K562 (cell line): ENCODE measurements at regions not wholly inside any gene's neighbourhood (a gene's known extent, or its start where the extent isn't known, plus 50 kb on each side); places are given as distances from the start of the nearest gene placed in this dataset.

Experiments
- ATAC-seq: fragments of 200-7000 bp; cut with Tn5 transposase; 3 replicates; pipeline ENCODE4 v1.9.1; 2020; ENCODE audit warnings: moderate library complexity
- BruUV-seq: library from RNA; stranded (reverse); fragments of 400-500 nt; replicated peaks from 2 replicates; lab custom pipeline; 2021; lab: Mats Ljungman, UMichigan
- CTCF ChIA-PET: fragments of 300-600 bp; formaldehyde crosslinking; extraction: SDS; loops from one replicate; lab custom pipeline; 2021; ENCODE audit warnings: low intra/inter-chr PET ratio; lab: Yijun Ruan, JAX
- POLR2A ChIA-PET: fragments of 300-600, 350-650 bp; sonication (Branson Sonifier 250); formaldehyde crosslinking; extraction: SDS; loops from one replicate; lab custom pipeline; 2021; ENCODE audit warnings: antibody characterized with exemption, inconsistent platforms; lab: Yijun Ruan, JAX
- DNase-seq, 4 experiments: peaks; one replicate each; pipeline versions ENCODE4 v3.0.0 to v3.0.0-alpha.2; 2011 to 2018; ENCODE audit warnings: low spot score in 3 of 4, mixed read lengths in 3 of 4; ENCODE audit errors: extremely low read depth in 1 of 4
- FAIRE-seq: peaks from 2 replicates; lab custom pipeline; 2011; peaks lifted over from hg19 to GRCh38; lab: Jason Lieb, UNC
- H2AFZ ChIP-seq: 2 replicates; pipeline ENCODE4 v1.6.0; 2011; ENCODE audit warnings: low read depth, low read length, control low read depth, inconsistent platforms
- H3K27ac ChIP-seq: fragments of 200-600 bp; 3 replicates; pipeline ENCODE4 v1.8.0; 2011; ENCODE audit warnings: low read depth, mild to moderate bottlenecking, control low read depth, inconsistent platforms, low read length, moderate library complexity, mixed read lengths; ENCODE audit errors: extremely low read depth
- H3K27me3 ChIP-seq, 2 experiments: fragments of 300-600 bp in 1 of 2; 2 replicates in 1 of 2; 3 replicates in 1 of 2; pipeline versions ENCODE4 v1.6.0 to v1.8.0; 2011; ENCODE audit warnings: inconsistent platforms in 2 of 2, low read length in 2 of 2, mild to moderate bottlenecking in 1 of 2, mixed read lengths in 1 of 2, moderate library complexity in 1 of 2; ENCODE audit not compliant: control insufficient read depth in 2 of 2, insufficient read depth in 2 of 2
- H3K36me3 ChIP-seq: fragments of 300-600 bp; 3 replicates; pipeline ENCODE4 v1.8.0; 2011; ENCODE audit warnings: mild to moderate bottlenecking, low read length, inconsistent platforms; ENCODE audit not compliant: control insufficient read depth, insufficient read depth
- H3K4me1 ChIP-seq, 2 experiments: fragments of 200-600 bp in 1 of 2; replicated peaks in 1 of 2; 2 replicates in 1 of 2; 3 replicates in 1 of 2; pipeline versions ENCODE4 v1.5.1 to v1.8.0; 2011; ENCODE audit warnings: inconsistent platforms in 2 of 2, low read length in 2 of 2, mild to moderate bottlenecking in 1 of 2, mixed read lengths in 1 of 2, moderate library complexity in 1 of 2; ENCODE audit not compliant: control insufficient read depth in 2 of 2, insufficient read depth in 2 of 2
- H3K4me2 ChIP-seq: 2 replicates; pipeline ENCODE4 v1.6.1; 2011; ENCODE audit warnings: low read length, control low read depth, inconsistent platforms, mixed read lengths; ENCODE audit not compliant: insufficient read depth
- H3K4me3 ChIP-seq: fragments of 200-600 bp; sonication (generic), shearing (Covaris generic); 2 replicates; pipeline ENCODE4 v1.5.1; 2016; ENCODE audit warnings: control low read depth, inconsistent platforms
- H3K79me2 ChIP-seq: fragments of 200-600 bp; 3 replicates; pipeline ENCODE4 v1.8.0; 2011; ENCODE audit warnings: low read length, inconsistent platforms; ENCODE audit not compliant: control insufficient read depth, insufficient read depth
- H3K9ac ChIP-seq, 2 experiments: 2 replicates each; pipeline versions ENCODE4 v1.6.0 to v1.6.1; 2011; ENCODE audit warnings: low read depth in 2 of 2, low read length in 2 of 2, control low read depth in 1 of 2, inconsistent platforms in 1 of 2, mild to moderate bottlenecking in 1 of 2, mixed read lengths in 1 of 2; ENCODE audit not compliant: insufficient read depth in 1 of 2
- H3K9me1 ChIP-seq: one replicate; pipeline ENCODE4 v1.6.0; 2011; ENCODE audit warnings: inconsistent platforms, mild to moderate bottlenecking, low read length, moderate library complexity; ENCODE audit not compliant: control insufficient read depth, insufficient read depth
- H3K9me3 ChIP-seq: replicated peaks from 2 replicates; pipeline ENCODE4 v1.5.1; 2011; ENCODE audit warnings: low read depth, low read length, inconsistent platforms; ENCODE audit not compliant: control insufficient read depth, insufficient read depth
- H4K20me1 ChIP-seq: replicated peaks from 2 replicates; pipeline ENCODE4 v1.6.1; 2011; ENCODE audit warnings: low read length, inconsistent platforms, mixed read lengths; ENCODE audit not compliant: control insufficient read depth, insufficient read depth
- DPF2 ChIP-seq: fragments of 450-650 bp; IDR thresholded peaks from 2 replicates; pipeline ENCODE4 v1.6.1; 2016
- HDAC1 ChIP-seq, 2 experiments: fragments of 450-650 bp; IDR thresholded peaks; 2 replicates each; pipeline ENCODE4 v1.6.1; 2016 to 2017; ENCODE audit warnings: inconsistent platforms in 1 of 2, mild to moderate bottlenecking in 1 of 2, moderate library complexity in 1 of 2
- JUN ChIP-seq, 2 experiments: sonication (generic) in 1 of 2; formaldehyde crosslinking in 1 of 2; IDR thresholded peaks; 2 replicates each; pipeline versions ENCODE4 v1.6.1 to v1.8.0; 2012 to 2022; ENCODE audit warnings: borderline replicate concordance in 2 of 2, mild to moderate bottlenecking in 2 of 2, improper control_type of control experiment in 1 of 2, low read depth in 1 of 2, low read length in 1 of 2, missing genetic modification reagents in 1 of 2
- KLF16 ChIP-seq: IDR thresholded peaks from 2 replicates; pipeline ENCODE4 v1.6.1; 2016; ENCODE audit warnings: antibody characterized with exemption
- LARP7 ChIP-seq: fragments of 450-650 bp; IDR thresholded peaks from 2 replicates; pipeline ENCODE4 v1.6.1; 2016
- MAZ ChIP-seq, 2 experiments: fragments of 450-650 bp in 1 of 2; sonication (generic) in 1 of 2; formaldehyde crosslinking; IDR thresholded peaks in 1 of 2; conservative IDR thresholded peaks in 1 of 2; 2 replicates each; pipeline versions ENCODE4 v1.4.0 to v1.5.0; 2020; ENCODE audit warnings: mild to moderate bottlenecking in 1 of 2, missing genetic modification reagents in 1 of 2
- PRMT5 ChIP-seq: sonication (generic); formaldehyde crosslinking; IDR thresholded peaks from 2 replicates; pipeline ENCODE4 v1.5.0; 2020; ENCODE audit warnings: missing genetic modification reagents
- TGIF2 ChIP-seq: sonication (generic); formaldehyde crosslinking; IDR thresholded peaks from 2 replicates; pipeline ENCODE4 v1.8.1; 2022; ENCODE audit warnings: mild to moderate bottlenecking, missing genetic modification reagents, moderate library complexity
- XRCC5 ChIP-seq: fragments of 200-400 bp; formaldehyde crosslinking; IDR thresholded peaks from 2 replicates; pipeline ENCODE4 v1.6.1; 2017; ENCODE audit warnings: low read depth, mild to moderate bottlenecking, low read length
- ZBTB2 ChIP-seq: fragments of 450-650 bp; IDR thresholded peaks from 2 replicates; pipeline ENCODE4 v1.6.1; 2016; ENCODE audit warnings: antibody characterized with exemption
- ZFP1 ChIP-seq: fragments of 450-650 bp; formaldehyde crosslinking; IDR thresholded peaks from 2 replicates; pipeline ENCODE4 v1.4.0; 2020; ENCODE audit warnings: mild to moderate bottlenecking, mixed read lengths
- ZNF655 ChIP-seq: fragments of 250-450 bp; sonication (Bioruptor Pico); IDR thresholded peaks from 2 replicates; pipeline ENCODE4 v1.5.0; 2021
- ZNF699 ChIP-seq: fragments of 250-450 bp; sonication (Bioruptor Pico); IDR thresholded peaks from 2 replicates; pipeline ENCODE4 v1.8.0; 2021; ENCODE audit warnings: mild to moderate bottlenecking, moderate library complexity; ENCODE audit not compliant: insufficient replicate concordance
- WGBS: fragments of 100-300 bp; shearing (Covaris generic); methylation state at CpG from one replicate; pipeline ENCODE4 v1.1.6; 2016; ENCODE audit warnings: low coverage, mixed read lengths; ENCODE audit not compliant: insufficient coverage; ENCODE audit errors: missing lambda C conversion rate; 5-methylcytosine and 5-hydroxymethylcytosine counted together
- in situ Hi-C: fragments of 300-500 bp; cut with MboI; formaldehyde crosslinking; loops from 4 replicates; pipeline ENCODE4 v1.15.0; 2018; ENCODE audit warnings: inconsistent platforms, mixed read lengths
- intact Hi-C: fragments of 100-400 bp; cut with micrococcal nuclease; formaldehyde crosslinking; loops from 2 replicates; pipeline ENCODE4 v1.14.2; 2022
- TF ChIP-seq, protein P1 (sequence below): fragments of 250-450 bp; sonication (Bioruptor Pico); IDR thresholded peaks from 2 replicates; pipeline ENCODE4 v1.8.0; 2022; ENCODE audit warnings: moderate library complexity, mild to moderate bottlenecking, inconsistent platforms
- TF ChIP-seq, protein P2 (sequence below): fragments of 450-650 bp; formaldehyde crosslinking; IDR thresholded peaks from 2 replicates; pipeline ENCODE4 v1.4.0; 2022; ENCODE audit warnings: missing genetic modification characterization
- TF ChIP-seq, protein P3 (sequence below): fragments of 250-450 bp; sonication (Bioruptor Pico); IDR thresholded peaks from 2 replicates; pipeline ENCODE4 v1.8.0; 2022; ENCODE audit warnings: inconsistent platforms, mild to moderate bottlenecking, moderate library complexity, borderline replicate concordance

DNA sequence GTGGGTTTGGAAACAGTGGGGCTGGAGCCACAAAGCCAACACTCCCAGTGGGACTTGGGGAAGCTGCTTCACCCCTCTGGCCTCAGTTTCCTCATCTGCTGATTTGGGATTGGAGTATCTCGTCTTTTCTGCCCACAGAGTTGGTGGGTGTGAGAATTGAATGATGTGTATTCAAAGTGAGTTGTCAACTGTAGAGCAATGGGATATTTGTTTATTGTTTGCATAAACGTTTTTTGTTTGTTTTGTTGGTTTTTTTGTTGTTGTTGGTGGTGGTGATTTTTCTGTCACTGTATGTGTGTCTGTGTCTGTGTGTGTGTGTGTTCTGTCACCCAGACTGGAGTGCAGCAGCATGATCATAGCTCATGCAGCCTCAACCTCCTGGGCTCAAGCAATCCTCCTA, 542.0 kb downstream of the MIAT start:
- 5% methylated on average over 2 of the region's 2 CpGs for WGBS
- no peak overlapping the region for H3K27ac ChIP-seq
- no peak overlapping the region for H3K4me3 ChIP-seq
- FAIRE-seq (no peak), DNase-seq (no peak), ATAC-seq (no peak)
- H3K79me2 ChIP-seq, result no peaks in the 10 kb centered on the region
- intact Hi-C loops, result no loop called here
- no peaks in the 10 kb centered on the region for H3K9me1 ChIP-seq
- H2AFZ ChIP-seq, result no peak overlapping the region
- no peaks in the 10 kb centered on the region for H3K36me3 ChIP-seq
- POLR2A ChIA-PET, result no interaction called here
- in situ Hi-C loops, result no loop called here
- H3K27me3 ChIP-seq, result no peaks in the 10 kb centered on the region; a peak in 1 of 5 replicates
- no TSS peak for BruUV-seq
- no peaks in the 10 kb centered on the region for H3K9me3 ChIP-seq
- CTCF ChIA-PET, result no interaction called here
- no peak overlapping the region for H3K4me2 ChIP-seq
- no peak overlapping the region for H3K9ac ChIP-seq
- no peaks in the 10 kb centered on the region for H4K20me1 ChIP-seq
- no peaks in the 10 kb centered on the region for H3K4me1 ChIP-seq
- TF ChIP-seq KLF16, result no peak
- no peak for TF ChIP-seq ZNF699 (CRISPR knock-in tag)
- TF ChIP-seq DPF2, result no peak
- no peak for TF ChIP-seq JUN (IDR thresholded peaks at IDR 0.05; ENCODE audit: borderline replicate concordance, low read depth, low read length)
- TF ChIP-seq JUN (CRISPR knock-in tag; IDR thresholded peaks at IDR 0.05; ENCODE audit: borderline replicate concordance), result no peak
- no peak for TF ChIP-seq ZBTB2
- TF ChIP-seq ZNF655 (CRISPR knock-in tag), result no peak
- TF ChIP-seq, protein P1, sequence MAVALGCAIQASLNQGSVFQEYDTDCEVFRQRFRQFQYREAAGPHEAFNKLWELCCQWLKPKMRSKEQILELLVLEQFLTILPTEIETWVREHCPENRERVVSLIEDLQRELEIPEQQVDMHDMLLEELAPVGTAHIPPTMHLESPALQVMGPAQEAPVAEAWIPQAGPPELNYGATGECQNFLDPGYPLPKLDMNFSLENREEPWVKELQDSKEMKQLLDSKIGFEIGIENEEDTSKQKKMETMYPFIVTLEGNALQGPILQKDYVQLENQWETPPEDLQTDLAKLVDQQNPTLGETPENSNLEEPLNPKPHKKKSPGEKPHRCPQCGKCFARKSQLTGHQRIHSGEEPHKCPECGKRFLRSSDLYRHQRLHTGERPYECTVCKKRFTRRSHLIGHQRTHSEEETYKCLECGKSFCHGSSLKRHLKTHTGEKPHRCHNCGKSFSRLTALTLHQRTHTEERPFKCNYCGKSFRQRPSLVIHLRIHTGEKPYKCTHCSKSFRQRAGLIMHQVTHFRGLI, result no peak
- TF ChIP-seq MAZ (CRISPR knock-in tag; conservative IDR thresholded peaks at IDR 0.05 in 1 of 2, IDR thresholded peaks at IDR 0.05 in 1 of 2), result no peak
- TF ChIP-seq ZFP1 (CRISPR knock-in tag), result no peak
- no peak for TF ChIP-seq XRCC5
- no peak for TF ChIP-seq PRMT5 (CRISPR knock-in tag)
- TF ChIP-seq LARP7, result no peak
- TF ChIP-seq TGIF2 (CRISPR knock-in tag), result no peak
- TF ChIP-seq, protein P2, sequence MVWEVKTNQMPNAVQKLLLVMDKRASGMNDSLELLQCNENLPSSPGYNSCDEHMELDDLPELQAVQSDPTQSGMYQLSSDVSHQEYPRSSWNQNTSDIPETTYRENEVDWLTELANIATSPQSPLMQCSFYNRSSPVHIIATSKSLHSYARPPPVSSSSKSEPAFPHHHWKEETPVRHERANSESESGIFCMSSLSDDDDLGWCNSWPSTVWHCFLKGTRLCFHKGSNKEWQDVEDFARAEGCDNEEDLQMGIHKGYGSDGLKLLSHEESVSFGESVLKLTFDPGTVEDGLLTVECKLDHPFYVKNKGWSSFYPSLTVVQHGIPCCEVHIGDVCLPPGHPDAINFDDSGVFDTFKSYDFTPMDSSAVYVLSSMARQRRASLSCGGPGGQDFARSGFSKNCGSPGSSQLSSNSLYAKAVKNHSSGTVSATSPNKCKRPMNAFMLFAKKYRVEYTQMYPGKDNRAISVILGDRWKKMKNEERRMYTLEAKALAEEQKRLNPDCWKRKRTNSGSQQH (CRISPR knock-in tag), result no peak
- TF ChIP-seq, protein P3, sequence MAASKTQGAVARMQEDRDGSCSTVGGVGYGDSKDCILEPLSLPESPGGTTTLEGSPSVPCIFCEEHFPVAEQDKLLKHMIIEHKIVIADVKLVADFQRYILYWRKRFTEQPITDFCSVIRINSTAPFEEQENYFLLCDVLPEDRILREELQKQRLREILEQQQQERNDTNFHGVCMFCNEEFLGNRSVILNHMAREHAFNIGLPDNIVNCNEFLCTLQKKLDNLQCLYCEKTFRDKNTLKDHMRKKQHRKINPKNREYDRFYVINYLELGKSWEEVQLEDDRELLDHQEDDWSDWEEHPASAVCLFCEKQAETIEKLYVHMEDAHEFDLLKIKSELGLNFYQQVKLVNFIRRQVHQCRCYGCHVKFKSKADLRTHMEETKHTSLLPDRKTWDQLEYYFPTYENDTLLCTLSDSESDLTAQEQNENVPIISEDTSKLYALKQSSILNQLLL (CRISPR knock-in tag), result no peak
- TF ChIP-seq HDAC1 (IDR thresholded peaks at IDR 0.05), result no peak
